Panc1 (cell line): ENCODE measurements at regions not wholly inside any gene's neighbourhood (a gene's known extent, or its start where the extent isn't known, plus 50 kb on each side); places are given as distances from the start of the nearest gene placed in this dataset.

Experiments used
- ATAC-seq: fragments of 200-7000 bp; cut with Tn5 transposase; 2 replicates; pipeline ENCODE4 v1.9.1; 2020; ENCODE audit warnings: mild to moderate bottlenecking, moderate library complexity
- BruUV-seq: library from RNA; stranded (reverse); fragments of 400-500 nt; replicated peaks from 2 replicates; lab custom pipeline; 2021; lab: Mats Ljungman, UMichigan
- CTCF ChIA-PET: fragments of 300-600 bp; sonication (Branson Sonifier 250); formaldehyde crosslinking; loops from one replicate; lab custom pipeline; 2022; ENCODE audit warnings: antibody characterized with exemption; lab: Charles Lee
- POLR2A ChIA-PET: fragments of 300-600 bp; sonication (Branson Sonifier 250); formaldehyde crosslinking; loops from one replicate; lab custom pipeline; 2022; ENCODE audit warnings: antibody characterized with exemption; lab: Charles Lee
- DNase-seq: peaks from one replicate; pipeline ENCODE4 v3.0.0-alpha.2; 2010; ENCODE audit warnings: low read depth, low spot score
- H3K27ac ChIP-seq: 2 replicates; pipeline ENCODE4 v1.5.1; 2011; ENCODE audit warnings: mild to moderate bottlenecking, low read length, inconsistent platforms
- H3K27me3 ChIP-seq: fragments of 200-500 bp; sonication (Bioruptor generic); 2 replicates; pipeline ENCODE4 v1.6.0; 2014; ENCODE audit warnings: low read length, inconsistent platforms; ENCODE audit not compliant: control insufficient read depth, insufficient read depth
- H3K36me3 ChIP-seq: fragments of 200-500 bp; sonication (Bioruptor generic); 2 replicates; pipeline ENCODE4 v1.5.1; 2014; ENCODE audit warnings: inconsistent platforms, mild to moderate bottlenecking, low read length, moderate library complexity; ENCODE audit not compliant: control insufficient read depth, insufficient read depth
- H3K4me1 ChIP-seq: 2 replicates; pipeline ENCODE4 v1.5.1; 2011; ENCODE audit warnings: inconsistent platforms, mild to moderate bottlenecking, low read length, moderate library complexity; ENCODE audit not compliant: control insufficient read depth, insufficient read depth
- H3K4me3 ChIP-seq, 2 experiments: 2 replicates each; pipeline ENCODE4 v1.5.1; 2011 to 2012; ENCODE audit warnings: low read depth in 2 of 2, low read length in 2 of 2, mild to moderate bottlenecking in 2 of 2, inconsistent platforms in 1 of 2, moderate library complexity in 1 of 2
- H3K9me3 ChIP-seq: fragments of 200-500 bp; sonication (Bioruptor generic); 2 replicates; pipeline ENCODE4 v1.5.1; 2014; ENCODE audit warnings: low read depth, mild to moderate bottlenecking, inconsistent platforms, low read length, moderate library complexity; ENCODE audit not compliant: control insufficient read depth, insufficient read depth
- CTCF ChIP-seq: fragments of 450-650 bp; IDR thresholded peaks from 2 replicates; pipeline ENCODE4 v1.5.1; 2017; ENCODE audit warnings: mild to moderate bottlenecking
- POLR2AphosphoS5 ChIP-seq: IDR thresholded peaks from 2 replicates; pipeline ENCODE4 v1.6.1; 2012; ENCODE audit warnings: mild to moderate bottlenecking, low read depth, low read length, moderate library complexity
- REST ChIP-seq, 2 experiments: IDR thresholded peaks; 2 replicates each; pipeline ENCODE4 v1.6.1; 2011 to 2012; ENCODE audit warnings: low read depth in 2 of 2, control low read depth in 1 of 2, low read length in 1 of 2, mild to moderate bottlenecking in 1 of 2, moderate library complexity in 1 of 2; ENCODE audit not compliant: insufficient read depth in 1 of 2
- SIN3A ChIP-seq: IDR thresholded peaks from 2 replicates; pipeline ENCODE4 v1.6.1; 2012; ENCODE audit warnings: low read depth, mild to moderate bottlenecking, low read length, moderate library complexity, borderline replicate concordance; ENCODE audit not compliant: insufficient read depth
- TCF7L2 ChIP-seq: IDR thresholded peaks from 2 replicates; pipeline ENCODE4 v1.6.1; 2011; ENCODE audit warnings: mild to moderate bottlenecking, low read depth, low read length, inconsistent platforms
- in situ Hi-C: cut with HindIII; loops from 2 replicates; pipeline ENCODE4 v1.10.0; 2016; ENCODE audit warnings: low sequenced_read_pairs, low pct_unique_long_range_greater_than_20kb
- intact Hi-C: fragments of 100-400 bp; cut with micrococcal nuclease; formaldehyde crosslinking; loops from one replicate; pipeline ENCODE4 v1.10.0; 2022; ENCODE audit not compliant: unreplicated experiment

- H3K27ac ChIP-seq: no peak overlapping the region
- POLR2A ChIA-PET: no interaction called here
- no peak overlapping the region for H3K4me3 ChIP-seq
- intact Hi-C loops: no loop called here
- no peaks in the 10 kb centered on the region for H3K36me3 ChIP-seq
- ATAC-seq (no peak), DNase-seq (no peak)
- CTCF ChIA-PET: no interaction called here
- no TSS peak for BruUV-seq
- in situ Hi-C loops: no loop called here
- no peaks in the 10 kb centered on the region for H3K4me1 ChIP-seq
- TF ChIP-seq POLR2AphosphoS5 (no peak), CTCF (no peak)
- H3K27me3 ChIP-seq: no peaks in the 10 kb centered on the region
- H3K9me3 ChIP-seq: no peaks in the 10 kb centered on the region
Observed at GRCh38 chr4:38538517-38538916, 125.5 kb upstream of the KLF3 start.

- intact Hi-C loops (no loop called here), in situ Hi-C loops (no loop called here)
- no peak overlapping the region for H3K4me3 ChIP-seq
- H3K9me3 ChIP-seq: no peaks in the 10 kb centered on the region
- H3K27ac ChIP-seq: no peak overlapping the region
- no peak for TF ChIP-seq CTCF
- no peak for TF ChIP-seq POLR2AphosphoS5
- TF ChIP-seq TCF7L2: no peak
- TF ChIP-seq SIN3A: no peak
- no peak for TF ChIP-seq REST (IDR thresholded peaks at IDR 0.05; ENCODE audit: insufficient read depth in 1 of 2, low read depth in 2 of 2, low read length in 1 of 2)
- DNase-seq (no peak), ATAC-seq (no peak)
- ChIA-PET CTCF (no interaction called here), POLR2A (interaction anchor here (0.7 kb wide), 1 partner anchor 15 kb away, joined by 3 read pairs; no protein-coding TSS in a partner anchor)
- no peaks in the 10 kb centered on the region for H3K4me1 ChIP-seq
- no TSS peak for BruUV-seq
- H3K27me3 ChIP-seq: no peaks in the 10 kb centered on the region
- H3K36me3 ChIP-seq: no peaks in the 10 kb centered on the region
Observed at GRCh38 chr4:38539501-38539900, 124.5 kb upstream of the KLF3 start.
